GM19438 (cell line): ENCODE measurements at regions not wholly inside any gene's neighbourhood (a gene's known extent, or its start where the extent isn't known, plus 50 kb on each side); places are given as distances from the start of the nearest gene placed in this dataset.

Source experiments
- ATAC-seq: cut with Tn5 transposase; IDR thresholded peaks from one replicate; pipeline ENCODE4 v1.9.1; 2021; ENCODE audit warnings: low read depth; ENCODE audit not compliant: unreplicated experiment

GRCh38 chr18:64233851-64234250 lies 85.0 kb upstream of the LINC00305 start:
- ATAC-seq: no peak

GRCh38 chr18:64220941-64221340 lies 72.1 kb upstream of the LINC00305 start:
- ATAC-seq: no peak

- no peak for ATAC-seq
These were observed 70.6 kb upstream of the LINC00305 start for GRCh38 chr18:64219517-64219916.

GRCh38 chr18:64210401-64210949 lies 61.6 kb upstream of the LINC00305 start:
- no peak for ATAC-seq

- no peak for ATAC-seq
These were observed 59.6 kb upstream of the LINC00305 start for GRCh38 chr18:64208516-64208915.

GRCh38 chr18:64207820-64208219 lies 58.9 kb upstream of the LINC00305 start:
- no peak for ATAC-seq

GRCh38 chr18:64203295-64203694 lies 54.4 kb upstream of the LINC00305 start:
- ATAC-seq: peak; percentile 53

- peak; percentile 12 for ATAC-seq
These were observed 54.0 kb upstream of the LINC00305 start for GRCh38 chr18:64202863-64203262.

GRCh38 chr18:64202210-64202836 lies 53.4 kb upstream of the LINC00305 start:
- no peak for ATAC-seq

GRCh38 chr18:64201781-64202180 lies 52.9 kb upstream of the LINC00305 start:
- ATAC-seq: no peak

GRCh38 chr18:64199581-64199980 lies 50.7 kb upstream of the LINC00305 start:
- ATAC-seq: no peak
